HuH-7.5 (cell line): ENCODE measurements at regions not wholly inside any gene's neighbourhood (a gene's known extent, or its start where the extent isn't known, plus 50 kb on each side); places are given as distances from the start of the nearest gene placed in this dataset.

Source experiments
- DNase-seq: peaks from one replicate; pipeline ENCODE4 v3.0.0; 2011; ENCODE audit warnings: low spot score

- DNase-seq: no peak
These were observed 197.9 kb downstream of the MAFB start for GRCh38 chr20:40491009-40491590.

GRCh38 chr20:40489886-40490285, 199.2 kb downstream of the MAFB start:
- DNase-seq: no peak

GRCh38 chr20:40488401-40488800, 200.6 kb downstream of the MAFB start:
- DNase-seq: no peak

- DNase-seq: no peak
These were observed 202.7 kb downstream of the MAFB start for GRCh38 chr20:40486297-40486696.

- no peak for DNase-seq
These were observed 207.1 kb downstream of the MAFB start for GRCh38 chr20:40481743-40482458.

GRCh38 chr20:40481337-40481736, 207.7 kb downstream of the MAFB start:
- DNase-seq: no peak

GRCh38 chr20:40477805-40478204, 211.2 kb downstream of the MAFB start:
- DNase-seq: no peak

- DNase-seq: no peak
These were observed 212.6 kb downstream of the MAFB start for GRCh38 chr20:40476461-40476860.

GRCh38 chr20:40472905-40473304, 216.1 kb downstream of the MAFB start:
- no peak for DNase-seq

GRCh38 chr20:40471261-40471629, 217.8 kb downstream of the MAFB start:
- no peak for DNase-seq

GRCh38 chr20:40470445-40471260, 218.4 kb downstream of the MAFB start:
- no peak for DNase-seq

GRCh38 chr20:40468759-40469158, 220.3 kb downstream of the MAFB start:
- DNase-seq: no peak

- DNase-seq: no peak
These were observed 221.2 kb downstream of the MAFB start for GRCh38 chr20:40467703-40468411.

GRCh38 chr20:40467067-40467466, 222.0 kb downstream of the MAFB start:
- DNase-seq: no peak

- no peak for DNase-seq
These were observed 224.3 kb downstream of the MAFB start for GRCh38 chr20:40464731-40465208.

- DNase-seq: no peak
These were observed 225.9 kb downstream of the MAFB start for GRCh38 chr20:40463171-40463570.

GRCh38 chr20:40462566-40462965, 226.5 kb downstream of the MAFB start:
- DNase-seq: no peak

GRCh38 chr20:40459299-40459698, 229.7 kb downstream of the MAFB start:
- no peak for DNase-seq

- DNase-seq: no peak
These were observed 231.6 kb downstream of the MAFB start for GRCh38 chr20:40457404-40457803.

- no peak for DNase-seq
These were observed 236.3 kb downstream of the MAFB start for GRCh38 chr20:40452758-40453157.

- no peak for DNase-seq
These were observed 237.5 kb downstream of the MAFB start for GRCh38 chr20:40451552-40451951.

GRCh38 chr20:40449974-40450616, 238.9 kb downstream of the MAFB start:
- DNase-seq: no peak
